ENCODE measurements at regions not wholly inside any gene's neighbourhood (a gene's known extent, or its start where the extent isn't known, plus 50 kb on each side); places are given as distances from the start of the nearest gene placed in this dataset.
"Not testable (repeated sequence)": the region's sequence is repeated elsewhere in the genome, so short reads cannot be mapped to it uniquely, and the experiment has no call there.

DNA sequence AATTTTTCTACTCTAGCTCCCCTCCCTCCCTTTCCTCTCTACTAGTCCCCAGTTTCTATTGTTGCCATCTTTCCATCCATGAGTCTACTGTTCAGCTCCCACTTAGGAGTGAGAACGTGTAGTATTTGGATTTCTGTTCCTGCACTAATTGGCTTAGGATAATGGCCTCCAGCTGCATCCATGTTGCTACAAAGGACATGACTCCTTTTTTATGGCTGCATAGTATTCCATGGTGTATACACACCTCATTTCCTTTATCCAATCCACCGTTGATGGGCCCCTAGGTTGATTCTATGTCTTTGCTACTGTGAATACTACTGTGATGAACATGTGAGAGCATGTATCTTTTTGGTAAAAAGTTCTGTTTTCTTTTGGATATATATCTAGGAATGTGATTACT lies 138.9 kb upstream of the MSX2 start:
- Histone ChIP-seq H3K27me3 (no peaks in the 10 kb centered on the region), H3K4me3 (no peak overlapping the region), H3K4me1 (no peaks in the 10 kb centered on the region), H3K27ac (no peak overlapping the region), H3K9me3 (peaks cover 0 to 12% of the 10 kb centered on the region in 2 donors), H3K36me3 (no peaks in the 10 kb centered on the region)
- DNase-seq (ENCODE audit: low spot score) = no peak
- TF ChIP-seq, protein P1, sequence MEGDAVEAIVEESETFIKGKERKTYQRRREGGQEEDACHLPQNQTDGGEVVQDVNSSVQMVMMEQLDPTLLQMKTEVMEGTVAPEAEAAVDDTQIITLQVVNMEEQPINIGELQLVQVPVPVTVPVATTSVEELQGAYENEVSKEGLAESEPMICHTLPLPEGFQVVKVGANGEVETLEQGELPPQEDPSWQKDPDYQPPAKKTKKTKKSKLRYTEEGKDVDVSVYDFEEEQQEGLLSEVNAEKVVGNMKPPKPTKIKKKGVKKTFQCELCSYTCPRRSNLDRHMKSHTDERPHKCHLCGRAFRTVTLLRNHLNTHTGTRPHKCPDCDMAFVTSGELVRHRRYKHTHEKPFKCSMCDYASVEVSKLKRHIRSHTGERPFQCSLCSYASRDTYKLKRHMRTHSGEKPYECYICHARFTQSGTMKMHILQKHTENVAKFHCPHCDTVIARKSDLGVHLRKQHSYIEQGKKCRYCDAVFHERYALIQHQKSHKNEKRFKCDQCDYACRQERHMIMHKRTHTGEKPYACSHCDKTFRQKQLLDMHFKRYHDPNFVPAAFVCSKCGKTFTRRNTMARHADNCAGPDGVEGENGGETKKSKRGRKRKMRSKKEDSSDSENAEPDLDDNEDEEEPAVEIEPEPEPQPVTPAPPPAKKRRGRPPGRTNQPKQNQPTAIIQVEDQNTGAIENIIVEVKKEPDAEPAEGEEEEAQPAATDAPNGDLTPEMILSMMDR (IDR thresholded peaks at IDR 0.05) = no peak

DNA sequence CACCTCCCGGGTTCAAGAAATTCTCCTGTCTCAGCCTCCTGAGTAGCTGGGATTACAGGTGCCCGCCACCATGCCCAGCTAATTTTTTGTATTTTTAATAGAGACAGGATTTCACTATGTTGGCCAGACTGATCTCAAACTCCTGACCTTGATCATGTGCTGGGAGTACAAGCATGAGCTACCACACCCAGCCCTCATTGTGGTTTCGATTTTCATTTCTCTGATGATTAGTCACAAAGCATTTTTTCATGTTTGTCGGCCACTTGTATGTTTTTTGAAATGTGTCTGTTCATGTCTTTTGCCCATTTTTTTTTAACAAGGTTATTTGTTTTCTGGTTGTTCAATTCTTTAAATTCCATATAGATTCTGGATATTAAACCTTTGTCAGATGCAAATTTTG lies 138.2 kb upstream of the MSX2 start:
- peaks cover 0 to 12% of the 10 kb centered on the region in 2 donors for H3K9me3 ChIP-seq
- not testable (repeated sequence) for H3K27ac ChIP-seq; H3K4me3 ChIP-seq; H3K27me3 ChIP-seq; H3K36me3 ChIP-seq; H3K4me1 ChIP-seq; DNase-seq (ENCODE audit: low spot score)

DNA sequence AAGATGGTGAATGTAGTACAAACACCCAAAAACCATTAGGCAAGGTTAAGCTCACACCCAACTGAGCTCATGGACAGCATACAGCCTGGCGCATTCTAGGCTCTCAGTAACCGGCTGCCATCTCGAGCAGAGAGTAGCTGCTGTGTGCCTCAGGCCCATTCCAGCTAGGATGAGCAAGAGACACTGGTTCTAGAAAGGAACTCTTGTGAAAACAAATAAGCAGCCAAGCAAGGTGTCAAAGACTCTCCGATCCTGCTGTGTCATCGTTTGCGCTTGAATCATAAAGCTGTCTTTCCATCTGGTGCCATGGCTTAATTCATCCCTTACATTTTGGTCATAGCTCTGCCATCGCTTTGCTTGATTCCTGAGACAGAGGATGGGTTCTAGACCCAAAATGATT lies 135.4 kb upstream of the MSX2 start:
- no peaks in the 10 kb centered on the region for H3K36me3 ChIP-seq
- H3K27me3 ChIP-seq = no peaks in the 10 kb centered on the region
- TF ChIP-seq, protein P1 (IDR thresholded peaks at IDR 0.05) = no peak
- no peaks in the 10 kb centered on the region for H3K4me1 ChIP-seq
- H3K4me3 ChIP-seq = no peak overlapping the region
- H3K27ac ChIP-seq = no peak overlapping the region
- DNase-seq (ENCODE audit: low spot score) = no peak
- peaks cover 0 to 12% of the 10 kb centered on the region in 2 donors for H3K9me3 ChIP-seq

- Histone ChIP-seq H3K4me3 (no peak overlapping the region), H3K9me3 (peaks cover 0 to 12% of the 10 kb centered on the region in 2 donors), H3K27me3 (no peaks in the 10 kb centered on the region), H3K36me3 (no peaks in the 10 kb centered on the region), H3K27ac (no peak overlapping the region), H3K4me1 (no peaks in the 10 kb centered on the region)
- TF ChIP-seq, protein P1 (IDR thresholded peaks at IDR 0.05) = no peak
- DNase-seq (ENCODE audit: low spot score) = no peak
Measured at GRCh38 chr5:174589599-174589998, 134.8 kb upstream of the MSX2 start.

DNA sequence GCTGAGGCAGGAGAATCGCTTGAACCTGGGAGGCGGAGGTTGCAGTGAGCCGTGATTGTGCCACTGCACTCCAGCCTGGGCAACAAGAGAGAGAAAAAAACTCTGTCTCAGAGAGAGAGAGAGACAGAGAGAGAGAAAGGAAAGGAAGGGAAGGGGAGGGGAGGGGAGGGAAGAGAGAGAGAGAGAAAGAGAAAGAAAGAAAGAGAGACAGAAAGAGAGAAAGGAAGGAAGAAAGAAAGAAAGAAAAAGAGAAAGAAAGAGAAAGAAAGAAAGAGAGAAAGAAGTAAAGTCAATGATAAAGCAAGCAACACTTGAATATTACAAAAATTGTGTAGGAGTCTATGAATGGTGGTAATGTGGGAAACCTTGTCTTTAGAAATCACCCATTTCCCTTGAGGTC lies 133.6 kb upstream of the MSX2 start:
- no peak overlapping the region for H3K27ac ChIP-seq
- H3K9me3 ChIP-seq = peaks cover 0 to 7% of the 10 kb centered on the region in 2 donors
- H3K4me3 ChIP-seq = no peak overlapping the region
- H3K27me3 ChIP-seq = no peaks in the 10 kb centered on the region
- no peaks in the 10 kb centered on the region for H3K36me3 ChIP-seq
- TF ChIP-seq, protein P1 (IDR thresholded peaks at IDR 0.05) = no peak
- no peak for DNase-seq (ENCODE audit: low spot score)
- no peaks in the 10 kb centered on the region for H3K4me1 ChIP-seq

DNA sequence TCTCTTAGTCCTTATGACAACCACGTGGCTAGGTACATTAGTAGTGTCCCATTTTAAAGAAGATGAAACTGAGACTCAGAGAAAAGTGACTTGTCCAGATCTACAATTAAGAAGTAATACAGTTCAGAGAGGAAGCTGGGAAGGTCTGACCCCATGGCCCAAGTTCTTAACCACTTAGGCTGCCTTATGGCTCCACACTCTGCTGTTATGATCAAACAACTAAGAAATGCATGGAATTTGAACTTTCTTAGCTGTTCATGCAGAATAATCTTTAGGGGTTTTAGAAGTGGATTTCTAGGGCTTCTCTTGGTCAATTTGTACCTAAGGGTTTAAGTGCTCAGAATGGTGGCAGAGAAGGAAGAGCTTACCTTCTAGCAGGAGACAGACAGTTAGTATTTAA lies 128.0 kb upstream of the MSX2 start:
- no peak for DNase-seq (ENCODE audit: low spot score)
- Histone ChIP-seq H3K9me3 (no peaks in the 10 kb centered on the region), H3K36me3 (no peaks in the 10 kb centered on the region), H3K4me3 (no peak overlapping the region), H3K27me3 (no peaks in the 10 kb centered on the region), H3K4me1 (no peaks in the 10 kb centered on the region), H3K27ac (no peak overlapping the region)
- TF ChIP-seq, protein P1 (IDR thresholded peaks at IDR 0.05) = no peak
